B cell (primary cell): ENCODE measurements at regions not wholly inside any gene's neighbourhood (a gene's known extent, or its start where the extent isn't known, plus 50 kb on each side); places are given as distances from the start of the nearest gene placed in this dataset.

Experiments
- ATAC-seq: fragments of 200-7000 bp; cut with Tn5 transposase; one replicate; pipeline ENCODE4 v1.10.0; 2021; ENCODE audit warnings: low read depth, mild to moderate bottlenecking, moderate number of reproducible peaks, moderate library complexity
- CTCF ChIA-PET: fragments of 350-600 bp; sonication (Branson Sonifier 250); formaldehyde crosslinking; loops from one replicate; lab custom pipeline; 2021; ENCODE audit warnings: antibody characterized with exemption, inconsistent platforms; lab: Charles Lee
- POLR2A ChIA-PET: fragments of 350-600 bp; sonication (Branson Sonifier 250); formaldehyde crosslinking; loops from one replicate; lab custom pipeline; 2021; ENCODE audit warnings: antibody characterized with exemption; lab: Charles Lee
- DNase-seq: peaks from one replicate; pipeline ENCODE4 v3.0.0; 2013
- H2AFZ ChIP-seq: 2 replicates; pipeline ENCODE4 v1.6.1; 2012; ENCODE audit warnings: mild to moderate bottlenecking, low read depth, low read length; ENCODE audit not compliant: insufficient read depth, poor library complexity, severe bottlenecking
- H3K27ac ChIP-seq, 2 donors: 1 replicate in 1 of 2; 2 replicates in 1 of 2; pipeline ENCODE4 v1.5.1; 2012 to 2013; ENCODE audit warnings: low read length in 2 of 2, mild to moderate bottlenecking in 2 of 2, moderate library complexity in 1 of 2
- H3K27me3 ChIP-seq, 4 experiments: fragments of 200-600 bp in 1 of 4; sonication (generic) in 1 of 4; replicated peaks in 1 of 4; 1 replicate in 2 of 4; 2 replicates in 2 of 4; pipeline versions ENCODE4 v1.6.1 to v1.7.0; 2013 to 2016; ENCODE audit warnings: low read length in 3 of 4, mild to moderate bottlenecking in 2 of 4, mixed read lengths in 1 of 4, moderate library complexity in 1 of 4; ENCODE audit not compliant: insufficient read depth in 4 of 4, control insufficient read depth in 3 of 4; ENCODE audit errors: control extremely low read depth in 1 of 4
- H3K36me3 ChIP-seq, 2 experiments: replicated peaks in 1 of 2; 1 replicate in 1 of 2; 2 replicates in 1 of 2; pipeline versions ENCODE4 v1.6.1 to v1.7.1; 2013; ENCODE audit warnings: low read length in 1 of 2; ENCODE audit not compliant: insufficient read depth in 2 of 2, control insufficient read depth in 1 of 2; ENCODE audit errors: control extremely low read depth in 1 of 2, extremely low read depth in 1 of 2
- H3K4me1 ChIP-seq, 2 donors: fragments of 200-600 bp in 1 of 2; sonication (generic) in 1 of 2; 1 replicate in 1 of 2; 2 replicates in 1 of 2; pipeline versions ENCODE4 v1.5.1 to v1.6.1; 2013 to 2017; ENCODE audit warnings: low read length in 2 of 2; ENCODE audit not compliant: control insufficient read depth in 2 of 2, insufficient read depth in 2 of 2
- H3K4me2 ChIP-seq: replicated peaks from 2 replicates; pipeline ENCODE3; 2012; ENCODE audit warnings: mild to moderate bottlenecking, low read depth, low read length; ENCODE audit not compliant: poor library complexity, severe bottlenecking
- H3K4me3 ChIP-seq, 5 experiments: fragments of 200-600 bp in 1 of 5; sonication (generic) in 1 of 5; 1 replicate in 3 of 5; 2 replicates in 2 of 5; pipeline versions ENCODE4 v1.5.1 to v1.7.0; 2011 to 2016; ENCODE audit warnings: low read length in 4 of 5, mild to moderate bottlenecking in 4 of 5, low read depth in 2 of 5, control low read depth in 1 of 5, moderate library complexity in 1 of 5; ENCODE audit not compliant: insufficient read depth in 1 of 5; ENCODE audit errors: control extremely low read depth in 1 of 5, extremely low read depth in 1 of 5
- H3K79me2 ChIP-seq: fragments of 200-600 bp; sonication (generic); one replicate; pipeline ENCODE4 v1.6.0; 2016; ENCODE audit warnings: low read length; ENCODE audit not compliant: control insufficient read depth, insufficient read depth
- H3K9ac ChIP-seq: fragments of 200-600 bp; sonication (generic); 2 replicates; pipeline ENCODE4 v1.6.1; 2017; ENCODE audit warnings: mild to moderate bottlenecking, low read length, moderate library complexity
- H3K9me3 ChIP-seq, 3 donors: one replicate each; pipeline versions ENCODE4 v1.6.1 to v1.7.1; 2013; ENCODE audit warnings: low read length in 2 of 3; ENCODE audit not compliant: control insufficient read depth in 2 of 3, insufficient read depth in 1 of 3; ENCODE audit errors: control extremely low read depth in 1 of 3
- H4K20me1 ChIP-seq: 2 replicates; pipeline ENCODE4 v1.6.0; 2012; ENCODE audit warnings: mild to moderate bottlenecking, low read length; ENCODE audit not compliant: insufficient read depth, control insufficient read depth, poor library complexity, severe bottlenecking
- H3K27ac Mint-ChIP-seq: one replicate; pipeline ENCODE4 v1.8.0; 2021; ENCODE audit warnings: mixed read lengths
- H3K27me3 Mint-ChIP-seq: one replicate; pipeline ENCODE4 v1.8.0; 2021; ENCODE audit warnings: mixed read lengths
- H3K4me1 Mint-ChIP-seq: one replicate; pipeline ENCODE4 v1.8.0; 2021; ENCODE audit warnings: mixed read lengths
- H3K4me3 Mint-ChIP-seq: one replicate; pipeline ENCODE4 v1.8.0; 2021; ENCODE audit warnings: mixed read lengths
- H3K9me3 Mint-ChIP-seq: one replicate; pipeline ENCODE4 v1.8.0; 2022; ENCODE audit warnings: mixed read lengths; ENCODE audit not compliant: insufficient read depth
- CTCF ChIP-seq: fragments of 200-600 bp; IDR thresholded peaks from one replicate; pipeline ENCODE4 v1.8.0; 2022; ENCODE audit warnings: antibody characterized with exemption, mild to moderate bottlenecking
- EZH2 ChIP-seq: IDR thresholded peaks from 2 replicates; pipeline ENCODE4 v1.6.1; 2012; ENCODE audit warnings: borderline replicate concordance, low read depth, mild to moderate bottlenecking, moderate library complexity, low read length; ENCODE audit not compliant: insufficient read depth, poor library complexity, severe bottlenecking
- WGBS: methylation state at CpG from one replicate; pipeline ENCODE4 v1.1.5; 2013; ENCODE audit warnings: missing lambda C conversion rate; ENCODE audit not compliant: insufficient coverage; 5-methylcytosine and 5-hydroxymethylcytosine counted together
- intact Hi-C: fragments of 100-400 bp; cut with micrococcal nuclease; formaldehyde crosslinking; loops from one replicate; pipeline ENCODE4 v1.10.0; 2022

GRCh38 chrX:39609941-39610340 lies 487.8 kb downstream of the BCOR start:
- peaks cover 9 to 14% of the 10 kb centered on the region in 2 donors for H3K4me1 ChIP-seq
- TF ChIP-seq CTCF = no peak
- Mint-ChIP-seq H3K4me1 (peaks cover 17% of the 10 kb centered on the region), H3K27ac (no peak overlapping the region), H3K9me3 (no peaks in the 10 kb centered on the region), H3K4me3 (no peak overlapping the region), H3K27me3 (peaks cover 35% of the 10 kb centered on the region)
- ChIA-PET CTCF (no interaction called here), POLR2A (no interaction called here)
- H3K4me3 ChIP-seq = no peak overlapping the region
- H3K4me2 ChIP-seq = no peak overlapping the region
- no peaks in the 10 kb centered on the region for H3K36me3 ChIP-seq
- H3K79me2 ChIP-seq = no peaks in the 10 kb centered on the region
- H3K27ac ChIP-seq = no peak overlapping the region
- H4K20me1 ChIP-seq = no peaks in the 10 kb centered on the region
- H3K9ac ChIP-seq = no peak overlapping the region
- ATAC-seq (no peak), DNase-seq (no peak)
- H2AFZ ChIP-seq = no peak overlapping the region
- peaks cover 0 to 3% (median 0%) of the 10 kb centered on the region in 3 donors for H3K9me3 ChIP-seq
- WGBS = 90% methylated on average over 6 of the region's 9 CpGs
- H3K27me3 ChIP-seq = peaks cover 0 to 21% (median 7%) of the 10 kb centered on the region in 4 experiments
- intact Hi-C loops = loop anchor here (10.0 kb wide), 1 partner anchor 165 kb away; no protein-coding TSS in a partner anchor

- intact Hi-C loops = loop anchor here (10.0 kb wide), 1 partner anchor 167 kb away; no protein-coding TSS in a partner anchor
- Mint-ChIP-seq H3K27me3 (peaks cover 39% of the 10 kb centered on the region), H3K9me3 (no peaks in the 10 kb centered on the region), H3K4me3 (no peak overlapping the region), H3K27ac (no peak overlapping the region), H3K4me1 (peaks cover 24% of the 10 kb centered on the region)
- Histone ChIP-seq H2AFZ (no peak overlapping the region), H3K36me3 (no peaks in the 10 kb centered on the region), H3K9ac (no peak overlapping the region), H3K4me3 (no peak overlapping the region), H3K79me2 (no peaks in the 10 kb centered on the region), H3K27me3 (peaks cover 0 to 20% (median 7%) of the 10 kb centered on the region in 4 experiments), H3K9me3 (peaks cover 0 to 3% (median 0%) of the 10 kb centered on the region in 3 donors), H4K20me1 (no peaks in the 10 kb centered on the region), H3K27ac (no peak overlapping the region), H3K4me1 (peaks cover 9 to 14% of the 10 kb centered on the region in 2 donors), H3K4me2 (no peak overlapping the region)
- CTCF ChIA-PET = no interaction called here
- TF ChIP-seq CTCF (no peak), EZH2 (no peak)
- ATAC-seq (no peak), DNase-seq (no peak)
- WGBS = 100% methylated on average over 2 of the region's 8 CpGs
- POLR2A ChIA-PET = no interaction called here
Observed at GRCh38 chrX:39611468-39611867, 486.3 kb downstream of the BCOR start.
